ENCODE measurements at regions not wholly inside any gene's neighbourhood (a gene's known extent, or its start where the extent isn't known, plus 50 kb on each side); places are given as distances from the start of the nearest gene placed in this dataset.

- no peak for TF ChIP-seq REST (IDR thresholded peaks at IDR 0.05; ENCODE audit: insufficient read depth in 1 of 2, low read depth in 2 of 2, low read length in 2 of 2)
- no peak for TF ChIP-seq POLR2AphosphoS5 (IDR thresholded peaks at IDR 0.05; ENCODE audit: low read depth, low read length)
- TF ChIP-seq TAF1 (IDR thresholded peaks at IDR 0.05; ENCODE audit: borderline replicate concordance, insufficient read depth, low read length): no peak
- TF ChIP-seq FOXP2 (optimal IDR thresholded peaks at IDR 0.05; ENCODE audit: borderline replicate concordance, extremely low read depth, extremely low read length, insufficient read depth): no peak
- no peak for TF ChIP-seq SIN3A (IDR thresholded peaks at IDR 0.05; ENCODE audit: borderline replicate concordance, insufficient read depth, low read length)
Observed at GRCh38 chr13:44117351-44117750, 237.6 kb downstream of the LACC1 start.

GRCh38 chr13:44117816-44118215 is 238.1 kb downstream of the LACC1 start:
- no peak for TF ChIP-seq POLR2AphosphoS5 (IDR thresholded peaks at IDR 0.05; ENCODE audit: low read depth, low read length)
- TF ChIP-seq TAF1 (IDR thresholded peaks at IDR 0.05; ENCODE audit: borderline replicate concordance, insufficient read depth, low read length): no peak
- TF ChIP-seq FOXP2 (optimal IDR thresholded peaks at IDR 0.05; ENCODE audit: borderline replicate concordance, extremely low read depth, extremely low read length, insufficient read depth): no peak
- no peak for TF ChIP-seq SIN3A (IDR thresholded peaks at IDR 0.05; ENCODE audit: borderline replicate concordance, insufficient read depth, low read length)
- no peak for TF ChIP-seq REST (IDR thresholded peaks at IDR 0.05; ENCODE audit: insufficient read depth in 1 of 2, low read depth in 2 of 2, low read length in 2 of 2)

GRCh38 chr13:44118881-44119280 is 239.2 kb downstream of the LACC1 start:
- no peak for TF ChIP-seq SIN3A (IDR thresholded peaks at IDR 0.05; ENCODE audit: borderline replicate concordance, insufficient read depth, low read length)
- TF ChIP-seq REST (IDR thresholded peaks at IDR 0.05; ENCODE audit: insufficient read depth in 1 of 2, low read depth in 2 of 2, low read length in 2 of 2): no peak
- no peak for TF ChIP-seq TAF1 (IDR thresholded peaks at IDR 0.05; ENCODE audit: borderline replicate concordance, insufficient read depth, low read length)
- no peak for TF ChIP-seq FOXP2 (optimal IDR thresholded peaks at IDR 0.05; ENCODE audit: borderline replicate concordance, extremely low read depth, extremely low read length, insufficient read depth)
- no peak for TF ChIP-seq POLR2AphosphoS5 (IDR thresholded peaks at IDR 0.05; ENCODE audit: low read depth, low read length)

GRCh38 chr13:44120043-44120442 is 240.3 kb downstream of the LACC1 start:
- TF ChIP-seq SIN3A (IDR thresholded peaks at IDR 0.05; ENCODE audit: borderline replicate concordance, insufficient read depth, low read length): no peak

- TF ChIP-seq SIN3A (IDR thresholded peaks at IDR 0.05; ENCODE audit: borderline replicate concordance, insufficient read depth, low read length): no peak
- TF ChIP-seq FOXP2 (optimal IDR thresholded peaks at IDR 0.05; ENCODE audit: borderline replicate concordance, extremely low read depth, extremely low read length, insufficient read depth): no peak
- TF ChIP-seq TAF1 (IDR thresholded peaks at IDR 0.05; ENCODE audit: borderline replicate concordance, insufficient read depth, low read length): no peak
- TF ChIP-seq REST (IDR thresholded peaks at IDR 0.05; ENCODE audit: insufficient read depth in 1 of 2, low read depth in 2 of 2, low read length in 2 of 2): no peak
- no peak for TF ChIP-seq POLR2AphosphoS5 (IDR thresholded peaks at IDR 0.05; ENCODE audit: low read depth, low read length)
Observed at GRCh38 chr13:44120849-44121755, 241.4 kb downstream of the LACC1 start.

Data from PFSK-1 (cell line).